ENCODE measurements at regions not wholly inside any gene's neighbourhood (a gene's known extent, or its start where the extent isn't known, plus 50 kb on each side); places are given as distances from the start of the nearest gene placed in this dataset.

GRCh38 chr2:76378140-76378539 lies 667.4 kb upstream of the GCFC2 start:
- DNase-seq (ENCODE audit: low spot score): no peak
- TF ChIP-seq CTCF (conservative IDR thresholded peaks at IDR 0.05; ENCODE audit: low read depth): no peak
- ChIA-PET CTCF (interaction anchor here (0.5 kb wide), 1 partner anchor 484 kb away, joined by 5 read pairs; no protein-coding TSS in a partner anchor), POLR2A (ENCODE audit: low non-redundant PET) (no interaction called here)
- no peak overlapping the region for H3K27ac ChIP-seq

GRCh38 chr2:76341439-76341838 lies 630.7 kb upstream of the GCFC2 start:
- DNase-seq (ENCODE audit: low spot score): no peak
- POLR2A ChIA-PET (ENCODE audit: low non-redundant PET): no interaction called here
- no peak overlapping the region for H3K27ac ChIP-seq
- TF ChIP-seq CTCF (conservative IDR thresholded peaks at IDR 0.05; ENCODE audit: low read depth): no peak
- CTCF ChIA-PET: no interaction called here

- H3K27ac ChIP-seq: no peak overlapping the region
- ChIA-PET CTCF (no interaction called here), POLR2A (ENCODE audit: low non-redundant PET) (no interaction called here)
- no peak for DNase-seq (ENCODE audit: low spot score)
- no peak for TF ChIP-seq CTCF (conservative IDR thresholded peaks at IDR 0.05; ENCODE audit: low read depth)
Measured at GRCh38 chr2:76332871-76333270, 622.2 kb upstream of the GCFC2 start.

- H3K27ac ChIP-seq: no peak overlapping the region
- ChIA-PET CTCF (no interaction called here), POLR2A (ENCODE audit: low non-redundant PET) (no interaction called here)
- DNase-seq (ENCODE audit: low spot score): no peak
- TF ChIP-seq CTCF (conservative IDR thresholded peaks at IDR 0.05; ENCODE audit: low read depth): no peak
Measured at GRCh38 chr2:76330865-76331264, 620.1 kb upstream of the GCFC2 start.

- ChIA-PET POLR2A (ENCODE audit: low non-redundant PET) (no interaction called here), CTCF (no interaction called here)
- H3K27ac ChIP-seq: no peak overlapping the region
- TF ChIP-seq CTCF (conservative IDR thresholded peaks at IDR 0.05; ENCODE audit: low read depth): no peak
- DNase-seq (ENCODE audit: low spot score): no peak
Measured at GRCh38 chr2:76326636-76327035, 615.9 kb upstream of the GCFC2 start.

- no peak for TF ChIP-seq CTCF (conservative IDR thresholded peaks at IDR 0.05; ENCODE audit: low read depth)
- ChIA-PET CTCF (no interaction called here), POLR2A (ENCODE audit: low non-redundant PET) (no interaction called here)
- no peak overlapping the region for H3K27ac ChIP-seq
- no peak for DNase-seq (ENCODE audit: low spot score)
Measured at GRCh38 chr2:76323381-76323780, 612.7 kb upstream of the GCFC2 start.

GRCh38 chr2:76320716-76321115 lies 610.0 kb upstream of the GCFC2 start:
- CTCF ChIA-PET: no interaction called here
- TF ChIP-seq CTCF (conservative IDR thresholded peaks at IDR 0.05; ENCODE audit: low read depth): no peak
- DNase-seq (ENCODE audit: low spot score): no peak
- POLR2A ChIA-PET (ENCODE audit: low non-redundant PET): no interaction called here
- no peak overlapping the region for H3K27ac ChIP-seq

All from RWPE1 (cell line).